A673 (cell line): ENCODE measurements at regions not wholly inside any gene's neighbourhood (a gene's known extent, or its start where the extent isn't known, plus 50 kb on each side); places are given as distances from the start of the nearest gene placed in this dataset.

ENCODE experiments used
- BruUV-seq: library from RNA; stranded (reverse); fragments of 400-500 nt; replicated peaks from 2 replicates; lab custom pipeline; 2021; lab: Mats Ljungman, UMichigan
- CTCF ChIA-PET: fragments of 300-600 bp; sonication (Branson Sonifier 250); formaldehyde crosslinking; loops from one replicate; lab custom pipeline; 2022; ENCODE audit warnings: antibody characterized with exemption; lab: Charles Lee
- POLR2A ChIA-PET: fragments of 300-600 bp; sonication (Branson Sonifier 250); formaldehyde crosslinking; loops from one replicate; lab custom pipeline; 2022; ENCODE audit warnings: antibody characterized with exemption; ENCODE audit not compliant: low non-redundant PET; lab: Charles Lee
- DNase-seq: peaks from one replicate; pipeline ENCODE4 v3.0.0-alpha.2; 2015; ENCODE audit warnings: low spot score
- H3K27ac ChIP-seq: fragments of 200-600 bp; sonication (generic); 2 replicates; pipeline ENCODE4 v1.5.1; 2016; ENCODE audit warnings: mixed run types, low read depth, mild to moderate bottlenecking, mixed read lengths, antibody characterized with exemption, low read length; ENCODE audit not compliant: poor library complexity, severe bottlenecking
- H3K27me3 ChIP-seq: fragments of 200-600 bp; sonication (generic); replicated peaks from 2 replicates; pipeline ENCODE4 v1.6.1; 2017; ENCODE audit warnings: mixed run types, low read depth, mild to moderate bottlenecking, mixed read lengths, antibody characterized with exemption, low read length; ENCODE audit not compliant: insufficient read depth, poor library complexity
- H3K36me3 ChIP-seq: fragments of 200-600 bp; sonication (generic); 2 replicates; pipeline ENCODE4 v1.6.1; 2016; ENCODE audit warnings: mixed run types, mild to moderate bottlenecking, mixed read lengths, antibody characterized with exemption, low read length; ENCODE audit not compliant: insufficient read depth, poor library complexity, severe bottlenecking
- H3K4me1 ChIP-seq: fragments of 200-600 bp; sonication (generic); 2 replicates; pipeline ENCODE4 v1.6.1; 2017; ENCODE audit warnings: mixed run types, mild to moderate bottlenecking, mixed read lengths, antibody characterized with exemption, low read length; ENCODE audit not compliant: insufficient read depth, poor library complexity, severe bottlenecking
- H3K4me3 ChIP-seq: fragments of 200-600 bp; sonication (generic); 2 replicates; pipeline ENCODE4 v1.5.1; 2016; ENCODE audit warnings: low read depth, mixed run types, mild to moderate bottlenecking, mixed read lengths, low read length; ENCODE audit not compliant: poor library complexity, severe bottlenecking
- H3K9me3 ChIP-seq: fragments of 200-600 bp; sonication (generic); 2 replicates; pipeline ENCODE4 v1.6.1; 2016; ENCODE audit warnings: mixed run types, low read depth, mild to moderate bottlenecking, mixed read lengths, antibody characterized with exemption, low read length; ENCODE audit not compliant: poor library complexity, severe bottlenecking
- EZH2 ChIP-seq: fragments of 200-600 bp; sonication (generic); IDR thresholded peaks from 2 replicates; pipeline ENCODE4 v1.6.1; 2017; ENCODE audit warnings: borderline replicate concordance, low read depth, mild to moderate bottlenecking, mixed read lengths, antibody characterized with exemption, low read length; ENCODE audit not compliant: poor library complexity, severe bottlenecking
- intact Hi-C: fragments of 100-400 bp; cut with micrococcal nuclease; formaldehyde crosslinking; loops from one replicate; pipeline ENCODE4 v1.10.0; 2022; ENCODE audit not compliant: unreplicated experiment
- TF ChIP-seq, protein P1 (sequence below): fragments of 300-800, 200-600 bp; sonication (generic); conservative IDR thresholded peaks from 2 replicates; pipeline ENCODE4 v1.5.1; 2017; ENCODE audit warnings: low read depth, mild to moderate bottlenecking, antibody characterized with exemption, low read length, moderate library complexity, mixed read lengths

DNA sequence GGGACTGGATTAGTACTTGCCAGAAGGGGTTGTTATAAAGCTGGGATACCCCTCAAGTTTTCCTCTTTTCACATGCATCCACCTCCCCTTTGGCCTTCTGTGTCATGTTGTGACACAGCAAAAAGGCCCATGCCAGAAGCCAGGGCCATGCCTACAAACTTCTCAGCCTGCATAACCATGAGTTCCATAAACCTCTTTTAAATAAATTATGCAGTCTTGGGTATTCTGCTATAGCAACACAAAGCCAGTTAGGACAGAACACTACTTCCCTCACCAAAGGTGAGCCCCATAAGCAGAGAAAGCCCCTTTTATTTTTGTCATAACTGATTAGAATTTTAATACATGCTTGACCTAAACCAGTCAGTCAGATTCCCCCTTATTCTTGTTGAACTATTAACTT is 801.3 kb downstream of the DNAH5 start:
- intact Hi-C loops = no loop called here
- H3K27me3 ChIP-seq = no peaks in the 10 kb centered on the region
- no peaks in the 10 kb centered on the region for H3K36me3 ChIP-seq
- H3K4me3 ChIP-seq = no peak overlapping the region
- TF ChIP-seq, protein P1, sequence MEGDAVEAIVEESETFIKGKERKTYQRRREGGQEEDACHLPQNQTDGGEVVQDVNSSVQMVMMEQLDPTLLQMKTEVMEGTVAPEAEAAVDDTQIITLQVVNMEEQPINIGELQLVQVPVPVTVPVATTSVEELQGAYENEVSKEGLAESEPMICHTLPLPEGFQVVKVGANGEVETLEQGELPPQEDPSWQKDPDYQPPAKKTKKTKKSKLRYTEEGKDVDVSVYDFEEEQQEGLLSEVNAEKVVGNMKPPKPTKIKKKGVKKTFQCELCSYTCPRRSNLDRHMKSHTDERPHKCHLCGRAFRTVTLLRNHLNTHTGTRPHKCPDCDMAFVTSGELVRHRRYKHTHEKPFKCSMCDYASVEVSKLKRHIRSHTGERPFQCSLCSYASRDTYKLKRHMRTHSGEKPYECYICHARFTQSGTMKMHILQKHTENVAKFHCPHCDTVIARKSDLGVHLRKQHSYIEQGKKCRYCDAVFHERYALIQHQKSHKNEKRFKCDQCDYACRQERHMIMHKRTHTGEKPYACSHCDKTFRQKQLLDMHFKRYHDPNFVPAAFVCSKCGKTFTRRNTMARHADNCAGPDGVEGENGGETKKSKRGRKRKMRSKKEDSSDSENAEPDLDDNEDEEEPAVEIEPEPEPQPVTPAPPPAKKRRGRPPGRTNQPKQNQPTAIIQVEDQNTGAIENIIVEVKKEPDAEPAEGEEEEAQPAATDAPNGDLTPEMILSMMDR = no peak
- no peak for TF ChIP-seq EZH2
- H3K9me3 ChIP-seq = peaks cover 39% of the 10 kb centered on the region
- ChIA-PET POLR2A (no interaction called here), CTCF (no interaction called here)
- no TSS peak for BruUV-seq
- no peak overlapping the region for H3K27ac ChIP-seq
- no peaks in the 10 kb centered on the region for H3K4me1 ChIP-seq
- no peak for DNase-seq

DNA sequence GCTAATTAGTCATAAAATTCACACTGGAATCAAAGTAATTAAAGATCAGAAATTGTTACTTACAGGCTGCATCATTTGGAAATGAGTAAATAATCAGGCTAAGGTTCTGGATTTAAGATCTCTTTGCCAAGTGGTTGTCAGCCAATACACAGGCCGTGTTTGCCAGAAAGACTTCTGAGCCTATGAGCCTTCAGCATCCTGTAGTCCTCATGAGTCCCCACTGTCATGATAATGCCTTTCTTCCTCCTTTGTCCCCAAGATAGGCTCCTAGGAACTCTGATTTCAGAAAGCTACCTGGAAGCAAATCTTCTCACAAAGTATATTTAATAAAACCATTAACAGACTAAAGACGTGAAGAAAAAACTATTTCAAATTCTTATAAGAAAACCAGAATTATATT is 810.5 kb downstream of the DNAH5 start:
- CTCF ChIA-PET = no interaction called here

DNA sequence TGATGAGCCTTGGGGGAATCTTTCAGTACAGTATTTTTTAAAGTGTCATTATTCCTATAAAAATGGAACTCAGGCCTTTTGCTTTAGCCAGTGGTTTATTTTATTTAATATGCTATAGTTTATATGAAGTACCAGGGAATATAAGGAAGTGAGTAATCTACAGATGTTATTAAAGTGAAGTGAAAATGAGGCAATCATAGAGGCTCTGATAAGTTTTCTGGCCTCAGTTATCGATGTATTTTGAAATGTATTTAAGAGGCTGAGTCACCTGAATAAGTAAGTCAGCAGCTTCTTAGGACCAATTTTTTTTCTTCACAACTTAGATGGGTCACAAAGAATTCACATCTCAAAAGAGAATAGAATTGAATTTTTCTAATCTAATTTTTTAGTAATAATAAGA is 829.0 kb downstream of the DNAH5 start:
- ChIA-PET POLR2A (no interaction called here), CTCF (no interaction called here)
- DNase-seq = no peak
- no peak for TF ChIP-seq EZH2
- TF ChIP-seq, protein P1 = no peak
- Histone ChIP-seq H3K27ac (no peak overlapping the region), H3K4me3 (no peak overlapping the region), H3K27me3 (no peaks in the 10 kb centered on the region), H3K9me3 (peaks cover 28% of the 10 kb centered on the region), H3K36me3 (no peaks in the 10 kb centered on the region), H3K4me1 (no peaks in the 10 kb centered on the region)
- BruUV-seq = no TSS peak
- intact Hi-C loops = no loop called here

More for the DNA sequence above, 810.5 kb downstream of the DNAH5 start:
- POLR2A ChIA-PET = no interaction called here
- DNase-seq = no peak
- peaks cover 35% of the 10 kb centered on the region for H3K9me3 ChIP-seq
- BruUV-seq = no TSS peak
- H3K27me3 ChIP-seq = no peaks in the 10 kb centered on the region
- no peaks in the 10 kb centered on the region for H3K36me3 ChIP-seq
- no peaks in the 10 kb centered on the region for H3K4me1 ChIP-seq
- H3K4me3 ChIP-seq = no peak overlapping the region
- no peak overlapping the region for H3K27ac ChIP-seq
- intact Hi-C loops = no loop called here
- TF ChIP-seq, protein P1 = no peak
- no peak for TF ChIP-seq EZH2
